ENCODE measurements at regions not wholly inside any gene's neighbourhood (a gene's known extent, or its start where the extent isn't known, plus 50 kb on each side); places are given as distances from the start of the nearest gene placed in this dataset.

DNA sequence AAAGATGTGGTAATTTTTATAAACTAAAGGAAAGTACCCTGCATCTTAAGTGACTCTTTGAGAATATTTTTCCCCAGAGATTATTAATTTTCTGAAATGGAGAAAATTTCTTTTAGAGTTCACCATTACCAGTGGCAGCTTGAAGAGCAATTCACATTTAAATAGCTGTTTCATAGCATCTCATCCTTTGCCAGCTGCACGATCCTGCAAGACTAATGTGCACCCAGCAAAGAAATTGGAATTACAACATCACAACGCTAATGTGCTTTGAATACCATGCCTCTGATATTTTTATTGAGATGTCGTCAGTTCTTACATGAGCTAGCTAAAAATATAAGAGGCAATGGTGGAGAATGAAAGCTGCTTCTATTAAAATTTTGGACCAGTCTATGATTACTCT, 423.5 kb downstream of the TAF11L14 start:
- H3K79me1 ChIP-seq (ENCODE audit: low read length), result no peaks in the 10 kb centered on the region
- no peak overlapping the region for H3K4me2 ChIP-seq (ENCODE audit: low read length)
- H2AFZ ChIP-seq (ENCODE audit: insufficient read depth, low read length, poor library complexity), result no peak overlapping the region
- H2BK5ac ChIP-seq (ENCODE audit: low read depth, low read length, poor library complexity), result no peak overlapping the region
- no peaks in the 10 kb centered on the region for H3K79me2 ChIP-seq (ENCODE audit: control insufficient read depth, insufficient read depth, low read length, poor library complexity)
- no peak overlapping the region for H3K4ac ChIP-seq (ENCODE audit: low read depth, low read length)
- H3K9ac ChIP-seq (ENCODE audit: low read length), result no peak overlapping the region
- no peak overlapping the region for H3K18ac ChIP-seq (ENCODE audit: low read length)
- no peak overlapping the region for H3K23ac ChIP-seq (ENCODE audit: low read length)
- no peaks in the 10 kb centered on the region for H3K27me3 ChIP-seq (ENCODE audit: insufficient read depth, low read length)
- no peak overlapping the region for H4K91ac ChIP-seq (ENCODE audit: low read depth, low read length)
- H3K27ac ChIP-seq (ENCODE audit: low read depth, low read length), result no peak overlapping the region
- H3K4me3 ChIP-seq (ENCODE audit: low read depth, low read length), result no peak overlapping the region
- H2AK5ac ChIP-seq (ENCODE audit: low read length), result no peak overlapping the region
- no peak overlapping the region for H2BK12ac ChIP-seq (ENCODE audit: low read length)
- no peak overlapping the region for H4K8ac ChIP-seq (ENCODE audit: low read depth, low read length)
- no peaks in the 10 kb centered on the region for H3K9me3 ChIP-seq (ENCODE audit: insufficient read depth, low read depth, low read length)
- no peaks in the 10 kb centered on the region for H3K36me3 ChIP-seq (ENCODE audit: control insufficient read depth in 1 of 2, insufficient read depth in 2 of 2, low read length in 2 of 2)
- DNase-seq, result no peak
- no peaks in the 10 kb centered on the region for H3K4me1 ChIP-seq (ENCODE audit: control insufficient read depth in 1 of 2, insufficient read depth in 2 of 2, low read length in 2 of 2)
- H2BK120ac ChIP-seq (ENCODE audit: insufficient read depth, low read length, poor library complexity), result no peak overlapping the region
- no peak overlapping the region for H3K14ac ChIP-seq (ENCODE audit: low read length)
- WGBS (ENCODE audit: extremely low coverage, insufficient coverage, insufficient read length), result no CpG with 5 or more reads among the region's 3 CpGs
- no peak overlapping the region for H4K12ac ChIP-seq (ENCODE audit: low read depth, low read length)

DNA sequence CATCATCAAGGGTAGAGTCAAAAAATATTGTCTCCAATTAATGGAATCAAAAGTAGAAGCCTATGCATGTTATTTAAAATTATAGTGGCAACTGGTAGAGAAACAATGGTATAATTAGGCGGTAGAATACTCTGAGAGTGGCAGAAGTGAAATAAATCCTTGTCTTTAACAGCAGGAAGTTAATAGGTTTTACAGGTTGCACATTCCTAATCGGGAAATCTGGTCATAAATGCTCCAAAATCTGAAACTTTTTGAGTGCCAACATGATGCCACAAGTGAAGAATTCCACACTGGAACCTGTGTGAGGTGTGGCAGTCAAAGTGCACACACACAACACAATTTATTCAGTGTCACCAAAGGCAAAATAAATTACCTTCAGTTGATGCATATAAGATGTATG, 433.4 kb downstream of the TAF11L14 start:
- Histone ChIP-seq H3K36me3 (ENCODE audit: control insufficient read depth in 1 of 2, insufficient read depth in 2 of 2, low read length in 2 of 2) (no peaks in the 10 kb centered on the region), H2BK12ac (ENCODE audit: low read length) (no peak overlapping the region), H2BK5ac (ENCODE audit: low read depth, low read length, poor library complexity) (no peak overlapping the region), H4K91ac (ENCODE audit: low read depth, low read length) (no peak overlapping the region), H2AK5ac (ENCODE audit: low read length) (no peak overlapping the region), H3K14ac (ENCODE audit: low read length) (no peak overlapping the region), H3K18ac (ENCODE audit: low read length) (no peak overlapping the region), H2BK120ac (ENCODE audit: insufficient read depth, low read length, poor library complexity) (no peak overlapping the region), H3K9ac (ENCODE audit: low read length) (no peak overlapping the region), H3K79me1 (ENCODE audit: low read length) (no peaks in the 10 kb centered on the region), H4K12ac (ENCODE audit: low read depth, low read length) (no peak overlapping the region), H3K79me2 (ENCODE audit: control insufficient read depth, insufficient read depth, low read length, poor library complexity) (no peaks in the 10 kb centered on the region), H3K27me3 (ENCODE audit: insufficient read depth, low read length) (no peaks in the 10 kb centered on the region), H2AFZ (ENCODE audit: insufficient read depth, low read length, poor library complexity) (no peak overlapping the region), H3K27ac (ENCODE audit: low read depth, low read length) (no peak overlapping the region), H3K4me2 (ENCODE audit: low read length) (no peak overlapping the region), H4K8ac (ENCODE audit: low read depth, low read length) (no peak overlapping the region), H3K4ac (ENCODE audit: low read depth, low read length) (no peak overlapping the region), H3K4me1 (ENCODE audit: control insufficient read depth in 1 of 2, insufficient read depth in 2 of 2, low read length in 2 of 2) (no peaks in the 10 kb centered on the region), H3K4me3 (ENCODE audit: low read depth, low read length) (no peak overlapping the region), H3K9me3 (ENCODE audit: insufficient read depth, low read depth, low read length) (no peaks in the 10 kb centered on the region), H3K23ac (ENCODE audit: low read length) (no peak overlapping the region)
- no peak for DNase-seq
- WGBS (ENCODE audit: extremely low coverage, insufficient coverage, insufficient read length), result no CpG with 5 or more reads among the region's 2 CpGs

DNA sequence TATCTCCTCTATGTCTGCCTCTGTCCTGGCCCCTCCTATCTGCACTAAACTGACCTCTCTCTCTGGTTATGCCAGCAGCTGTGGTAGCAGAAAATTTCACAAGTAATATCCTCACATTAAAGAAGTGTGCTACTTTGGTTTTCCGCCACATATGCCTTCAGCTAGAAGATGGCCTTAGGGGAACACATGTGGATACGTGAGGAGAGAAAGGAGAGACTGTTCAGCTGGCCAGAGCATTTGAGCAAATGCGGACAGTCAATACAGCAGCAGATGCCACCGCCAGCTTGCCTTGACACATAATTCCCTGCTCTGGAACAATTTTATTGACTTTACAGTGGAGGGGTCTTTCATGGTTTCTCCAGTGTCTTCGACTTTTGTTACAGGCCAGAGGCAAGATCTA, 434.6 kb downstream of the TAF11L14 start:
- H3K4me2 ChIP-seq (ENCODE audit: low read length), result no peak overlapping the region
- no peak overlapping the region for H3K9ac ChIP-seq (ENCODE audit: low read length)
- no peaks in the 10 kb centered on the region for H3K79me1 ChIP-seq (ENCODE audit: low read length)
- no peak overlapping the region for H2AFZ ChIP-seq (ENCODE audit: insufficient read depth, low read length, poor library complexity)
- H3K4ac ChIP-seq (ENCODE audit: low read depth, low read length), result no peak overlapping the region
- H3K18ac ChIP-seq (ENCODE audit: low read length), result no peak overlapping the region
- no peak overlapping the region for H2AK5ac ChIP-seq (ENCODE audit: low read length)
- WGBS (ENCODE audit: extremely low coverage, insufficient coverage, insufficient read length), result no CpG with 5 or more reads among the region's 5 CpGs
- no peak for DNase-seq
- H3K27me3 ChIP-seq (ENCODE audit: insufficient read depth, low read length), result no peaks in the 10 kb centered on the region
- H3K4me3 ChIP-seq (ENCODE audit: low read depth, low read length), result no peak overlapping the region
- H3K36me3 ChIP-seq (ENCODE audit: control insufficient read depth in 1 of 2, insufficient read depth in 2 of 2, low read length in 2 of 2), result no peaks in the 10 kb centered on the region
- no peak overlapping the region for H4K8ac ChIP-seq (ENCODE audit: low read depth, low read length)
- no peak overlapping the region for H4K91ac ChIP-seq (ENCODE audit: low read depth, low read length)
- no peak overlapping the region for H2BK120ac ChIP-seq (ENCODE audit: insufficient read depth, low read length, poor library complexity)
- no peaks in the 10 kb centered on the region for H3K9me3 ChIP-seq (ENCODE audit: insufficient read depth, low read depth, low read length)
- no peak overlapping the region for H3K14ac ChIP-seq (ENCODE audit: low read length)
- no peaks in the 10 kb centered on the region for H3K79me2 ChIP-seq (ENCODE audit: control insufficient read depth, insufficient read depth, low read length, poor library complexity)
- H2BK5ac ChIP-seq (ENCODE audit: low read depth, low read length, poor library complexity), result no peak overlapping the region
- H3K23ac ChIP-seq (ENCODE audit: low read length), result no peak overlapping the region
- no peak overlapping the region for H3K27ac ChIP-seq (ENCODE audit: low read depth, low read length)
- H3K4me1 ChIP-seq (ENCODE audit: control insufficient read depth in 1 of 2, insufficient read depth in 2 of 2, low read length in 2 of 2), result no peaks in the 10 kb centered on the region
- no peak overlapping the region for H4K12ac ChIP-seq (ENCODE audit: low read depth, low read length)
- H2BK12ac ChIP-seq (ENCODE audit: low read length), result no peak overlapping the region

DNA sequence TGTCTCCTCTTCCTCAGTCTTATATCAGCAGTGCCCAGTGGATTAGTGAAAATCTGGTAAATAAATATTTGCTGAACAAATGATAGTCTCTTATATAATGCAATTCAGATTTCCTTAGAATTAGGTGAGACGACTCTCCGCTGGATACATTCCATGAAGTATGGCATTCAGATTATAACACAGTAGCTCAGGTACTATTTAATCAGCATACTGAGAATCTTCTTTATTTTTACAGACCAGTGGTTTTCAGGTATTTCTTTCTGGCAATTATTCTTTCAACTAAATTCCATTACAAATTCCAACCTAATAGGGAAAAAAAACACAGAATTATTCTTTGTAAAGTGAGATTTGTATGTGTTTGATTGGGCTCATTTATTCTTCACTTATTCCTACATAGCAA, 435.5 kb downstream of the TAF11L14 start:
- H3K4me3 ChIP-seq (ENCODE audit: low read depth, low read length), result no peak overlapping the region
- no peak overlapping the region for H4K12ac ChIP-seq (ENCODE audit: low read depth, low read length)
- H4K91ac ChIP-seq (ENCODE audit: low read depth, low read length), result no peak overlapping the region
- no peaks in the 10 kb centered on the region for H3K4me1 ChIP-seq (ENCODE audit: control insufficient read depth in 1 of 2, insufficient read depth in 2 of 2, low read length in 2 of 2)
- WGBS (ENCODE audit: extremely low coverage, insufficient coverage, insufficient read length), result no CpG with 5 or more reads among the region's 2 CpGs
- H2AFZ ChIP-seq (ENCODE audit: insufficient read depth, low read length, poor library complexity), result no peak overlapping the region
- H3K27ac ChIP-seq (ENCODE audit: low read depth, low read length), result no peak overlapping the region
- no peak overlapping the region for H3K14ac ChIP-seq (ENCODE audit: low read length)
- H3K79me2 ChIP-seq (ENCODE audit: control insufficient read depth, insufficient read depth, low read length, poor library complexity), result no peaks in the 10 kb centered on the region
- H3K79me1 ChIP-seq (ENCODE audit: low read length), result no peaks in the 10 kb centered on the region
- H2BK12ac ChIP-seq (ENCODE audit: low read length), result no peak overlapping the region
- no peak overlapping the region for H3K4me2 ChIP-seq (ENCODE audit: low read length)
- H3K4ac ChIP-seq (ENCODE audit: low read depth, low read length), result no peak overlapping the region
- no peak overlapping the region for H2BK120ac ChIP-seq (ENCODE audit: insufficient read depth, low read length, poor library complexity)
- no peak overlapping the region for H2BK5ac ChIP-seq (ENCODE audit: low read depth, low read length, poor library complexity)
- H3K23ac ChIP-seq (ENCODE audit: low read length), result no peak overlapping the region
- H3K9ac ChIP-seq (ENCODE audit: low read length), result no peak overlapping the region
- no peak overlapping the region for H4K8ac ChIP-seq (ENCODE audit: low read depth, low read length)
- no peak for DNase-seq
- H3K27me3 ChIP-seq (ENCODE audit: insufficient read depth, low read length), result no peaks in the 10 kb centered on the region
- H3K36me3 ChIP-seq (ENCODE audit: control insufficient read depth in 1 of 2, insufficient read depth in 2 of 2, low read length in 2 of 2), result no peaks in the 10 kb centered on the region
- no peak overlapping the region for H3K18ac ChIP-seq (ENCODE audit: low read length)
- no peaks in the 10 kb centered on the region for H3K9me3 ChIP-seq (ENCODE audit: insufficient read depth, low read depth, low read length)
- no peak overlapping the region for H2AK5ac ChIP-seq (ENCODE audit: low read length)

Data from trophoblast cell (in vitro differentiated cells and primary cell).